Gastrocnemius medialis (tissue), 4 donors: ENCODE measurements at regions not wholly inside any gene's neighbourhood (a gene's known extent, or its start where the extent isn't known, plus 50 kb on each side); places are given as distances from the start of the nearest gene placed in this dataset.
"Not testable (repeated sequence)": the region's sequence is repeated elsewhere in the genome, so short reads cannot be mapped to it uniquely, and the experiment has no call there.

Experiments
- ATAC-seq, 2 donors: fragments of 150-250 bp; one replicate each; pipeline ENCODE4 v1.9.1; 2016
- DNase-seq, 2 donors: peaks; one replicate each; pipeline ENCODE4 v3.0.0-alpha.2; 2019
- H3K27ac ChIP-seq, 4 donors: fragments of 200-600 bp; sonication (generic); 1 replicate in 1 of 4; 2 replicates in 3 of 4; pipeline ENCODE4 v1.5.1; 2016 to 2018; ENCODE audit warnings: mild to moderate bottlenecking in 2 of 4, moderate library complexity in 1 of 4
- H3K27me3 ChIP-seq, 3 donors: fragments of 200-600 bp; sonication (generic) in 2 of 3; 1 replicate in 1 of 3; 2 replicates in 2 of 3; pipeline versions ENCODE4 v1.5.1 to v1.6.0; 2016 to 2019; ENCODE audit warnings: mild to moderate bottlenecking in 1 of 3, moderate library complexity in 1 of 3
- H3K36me3 ChIP-seq, 2 donors: fragments of 200-600 bp; sonication (generic) in 1 of 2; one replicate each; pipeline ENCODE4 v1.5.1; 2017 to 2018
- H3K4me1 ChIP-seq, 2 donors: fragments of 200-600 bp; sonication (generic) in 1 of 2; one replicate each; pipeline ENCODE4 v1.5.1; 2016 to 2017; ENCODE audit warnings: mild to moderate bottlenecking in 2 of 2
- H3K4me3 ChIP-seq, 4 donors: fragments of 200-600 bp; sonication (generic) in 3 of 4; 1 replicate in 1 of 4; 2 replicates in 3 of 4; pipeline ENCODE4 v1.5.1; 2016 to 2019; ENCODE audit warnings: mild to moderate bottlenecking in 2 of 4
- H3K9me3 ChIP-seq, 3 donors: fragments of 200-600 bp; sonication (generic) in 2 of 3; 1 replicate in 1 of 3; 2 replicates in 2 of 3; pipeline ENCODE4 v1.5.1; 2016 to 2019
- CTCF ChIP-seq, 5 experiments: fragments of 450-650 bp in 3 of 5; fragments of 200-600 bp in 2 of 5; sonication (generic) in 2 of 5; IDR thresholded peaks in 4 of 5; conservative IDR thresholded peaks in 1 of 5; 1 replicate in 4 of 5; 2 replicates in 1 of 5; pipeline ENCODE4 v1.5.1; 2016 to 2019; ENCODE audit warnings: antibody characterized with exemption in 5 of 5, mild to moderate bottlenecking in 3 of 5, moderate library complexity in 3 of 5
- POLR2A ChIP-seq, 2 donors: fragments of 450-650 bp; IDR thresholded peaks; one replicate each; pipeline ENCODE4 v1.6.1; 2017; ENCODE audit warnings: antibody characterized with exemption in 2 of 2, mild to moderate bottlenecking in 2 of 2, moderate library complexity in 2 of 2
- in situ Hi-C, 4 donors: fragments of 200-750 bp; cut with MboI; loops; one replicate each; pipeline versions ENCODE4 v1.15.0 to v1.8.0; 2017; ENCODE audit warnings: low sequenced_read_pairs in 4 of 4
- intact Hi-C: fragments of 100-400 bp; cut with DNase I; formaldehyde crosslinking; loops from one replicate; pipeline ENCODE4 v1.15.1; 2023; ENCODE audit warnings: low total_unique reads

DNA sequence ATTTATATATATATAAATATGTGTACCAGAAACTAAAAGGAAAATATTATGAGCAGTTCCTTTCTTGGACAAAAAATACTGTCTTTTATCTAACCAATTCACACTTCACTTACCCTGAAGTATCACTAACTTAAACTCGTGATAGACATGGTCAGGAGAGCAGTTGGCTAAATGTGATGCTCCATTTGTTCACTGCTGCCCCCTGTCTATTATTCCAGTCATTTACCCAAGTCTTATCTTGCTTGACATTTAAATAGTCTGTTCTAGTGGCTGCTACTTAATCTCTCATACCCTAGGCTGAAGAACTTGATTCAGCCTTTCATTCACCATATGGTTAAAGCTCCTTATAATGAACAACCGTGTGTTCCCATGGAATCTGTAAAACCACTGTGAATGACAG, 789.6 kb upstream of the EYS start:
- Histone ChIP-seq H3K4me3 (no peak overlapping the region), H3K27ac (no peak overlapping the region), H3K4me1 (no peaks in the 10 kb centered on the region), H3K9me3 (no peaks in the 10 kb centered on the region), H3K27me3 (no peaks in the 10 kb centered on the region), H3K36me3 (no peaks in the 10 kb centered on the region)
- in situ Hi-C loops (no loop called here), intact Hi-C loops (no loop called here)
- TF ChIP-seq POLR2A (IDR thresholded peaks at IDR 0.05), result no peak
- no peak for TF ChIP-seq CTCF (IDR thresholded peaks at IDR 0.05 in 4 of 5, conservative IDR thresholded peaks at IDR 0.05 in 1 of 5)
- ATAC-seq (no peak), DNase-seq (no peak)

GRCh38 chr6:66494643-66495042, 787.6 kb upstream of the EYS start:
- H3K27me3 ChIP-seq, intact Hi-C loops, H3K4me3 ChIP-seq, in situ Hi-C loops, H3K9me3 ChIP-seq, H3K27ac ChIP-seq, ATAC-seq, H3K4me1 ChIP-seq, H3K36me3 ChIP-seq, DNase-seq: not testable (repeated sequence)

DNA sequence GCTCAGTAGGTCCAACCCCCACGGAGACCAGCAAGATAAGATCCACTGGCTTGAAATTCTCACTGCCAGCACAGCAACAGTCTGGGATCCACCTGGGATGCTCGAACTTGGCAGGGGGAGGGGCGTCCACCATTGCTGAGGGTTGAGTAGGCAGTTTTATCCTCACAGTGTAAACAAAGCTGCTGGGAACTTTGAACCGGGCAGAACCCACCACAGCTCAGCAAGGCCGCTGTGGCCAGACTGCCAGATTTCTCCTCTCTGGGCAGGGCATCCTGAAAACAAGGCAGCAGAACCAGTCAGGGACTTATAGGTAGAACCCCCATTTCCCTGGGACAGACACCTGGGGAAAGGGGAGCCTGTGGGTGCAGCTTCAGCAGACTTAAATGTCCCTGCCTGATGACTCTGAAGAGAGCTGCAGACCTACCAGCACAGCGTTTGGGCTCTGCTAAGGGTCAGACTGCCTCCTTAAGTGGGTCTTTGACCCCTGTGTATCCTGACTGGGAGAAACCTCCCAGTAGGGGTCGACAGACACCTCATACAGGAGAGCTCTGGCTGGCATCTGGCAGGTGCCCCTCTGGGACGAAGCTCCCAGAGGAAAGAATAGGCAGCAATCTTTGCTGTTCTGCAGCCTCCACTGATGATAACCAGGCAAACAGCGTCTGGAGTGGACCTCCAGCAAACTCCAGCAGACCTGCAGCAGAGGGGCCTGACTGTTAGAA, 782.4 kb upstream of the EYS start:
- in situ Hi-C loops, result no loop called here
- Histone ChIP-seq H3K4me3 (no peak overlapping the region), H3K27me3 (no peaks in the 10 kb centered on the region), H3K4me1 (no peaks in the 10 kb centered on the region), H3K36me3 (no peaks in the 10 kb centered on the region), H3K27ac (no peak overlapping the region), H3K9me3 (no peaks in the 10 kb centered on the region)
- intact Hi-C loops, result no loop called here
- ATAC-seq (no peak), DNase-seq (no peak)
- TF ChIP-seq POLR2A (IDR thresholded peaks at IDR 0.05) (no peak), CTCF (IDR thresholded peaks at IDR 0.05 in 4 of 5, conservative IDR thresholded peaks at IDR 0.05 in 1 of 5) (no peak)

DNA sequence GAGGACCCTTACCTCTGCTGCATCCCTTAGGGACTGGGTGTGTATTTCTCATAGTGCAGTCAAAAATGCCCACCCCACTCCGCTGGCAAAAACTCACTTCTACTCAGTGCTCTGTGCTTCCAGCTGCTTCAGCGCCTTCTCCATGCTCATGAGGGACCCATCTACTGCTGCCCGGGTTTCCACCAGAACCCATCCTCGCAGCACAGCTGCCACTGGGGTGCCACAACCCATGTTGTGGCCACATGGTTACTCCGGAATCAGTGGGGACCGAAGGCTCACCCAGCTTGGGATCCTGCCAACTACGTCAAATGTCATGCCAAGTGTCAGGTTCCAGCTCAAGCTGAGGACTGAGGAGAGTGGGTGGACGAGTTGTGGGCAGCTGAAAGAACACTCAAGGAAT, 774.2 kb upstream of the EYS start:
- H3K27me3 ChIP-seq, result no peaks in the 10 kb centered on the region
- H3K9me3 ChIP-seq, result no peaks in the 10 kb centered on the region
- in situ Hi-C loops (no loop called here), intact Hi-C loops (no loop called here)
- TF ChIP-seq CTCF (IDR thresholded peaks at IDR 0.05 in 4 of 5, conservative IDR thresholded peaks at IDR 0.05 in 1 of 5) (no peak), POLR2A (IDR thresholded peaks at IDR 0.05) (no peak)
- DNase-seq (no peak), ATAC-seq (no peak)
- H3K36me3 ChIP-seq, result no peaks in the 10 kb centered on the region
- H3K4me3 ChIP-seq, result no peak overlapping the region
- H3K27ac ChIP-seq, result no peak overlapping the region
- H3K4me1 ChIP-seq, result no peaks in the 10 kb centered on the region

DNA sequence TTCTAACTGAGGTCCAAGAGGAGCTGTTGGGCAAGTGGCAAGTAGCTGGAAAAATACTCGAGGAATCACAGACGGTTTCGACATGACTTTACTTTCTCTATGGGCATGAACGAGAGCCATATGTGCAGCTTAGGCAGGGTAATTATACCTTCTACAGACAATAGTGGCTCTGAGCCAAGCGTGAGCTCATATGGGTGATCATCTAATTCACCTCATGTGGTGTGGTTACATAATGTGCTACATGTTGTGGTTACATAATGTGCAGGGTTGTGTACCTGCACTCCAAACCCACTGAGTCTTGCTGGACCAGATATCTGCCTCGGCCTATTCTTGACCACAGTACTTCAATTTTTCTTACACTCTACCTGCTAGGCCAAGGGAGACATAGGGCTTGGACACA, 771.7 kb upstream of the EYS start:
- Histone ChIP-seq H3K27me3 (no peaks in the 10 kb centered on the region), H3K9me3 (no peaks in the 10 kb centered on the region), H3K4me1 (no peaks in the 10 kb centered on the region), H3K36me3 (no peaks in the 10 kb centered on the region), H3K27ac (no peak overlapping the region), H3K4me3 (no peak overlapping the region)
- DNase-seq (no peak), ATAC-seq (no peak)
- TF ChIP-seq CTCF (IDR thresholded peaks at IDR 0.05 in 4 of 5, conservative IDR thresholded peaks at IDR 0.05 in 1 of 5) (no peak), POLR2A (IDR thresholded peaks at IDR 0.05) (no peak)
- in situ Hi-C loops, result no loop called here
- intact Hi-C loops, result no loop called here
